ENCODE measurements at regions not wholly inside any gene's neighbourhood (a gene's known extent, or its start where the extent isn't known, plus 50 kb on each side); places are given as distances from the start of the nearest gene placed in this dataset.

- Histone ChIP-seq H4K20me1 (replicated peaks; ENCODE audit: control insufficient read depth, extremely low read depth, insufficient read depth, low read length) (no peaks in the 10 kb centered on the region), H3K4me2 (ENCODE audit: insufficient read depth, low read length) (no peak overlapping the region), H3K4me1 (ENCODE audit: control insufficient read depth, extremely low read depth, insufficient read depth, low read length) (no peaks in the 10 kb centered on the region), H3K79me2 (ENCODE audit: control insufficient read depth, insufficient read depth, low read length) (no peaks in the 10 kb centered on the region), H3K9me1 (replicated peaks; ENCODE audit: control insufficient read depth, extremely low read depth, insufficient read depth, low read length) (no peaks in the 10 kb centered on the region), H3K36me3 (ENCODE audit: control insufficient read depth in 2 of 2, extremely low read depth in 1 of 2, insufficient read depth in 2 of 2, low read length in 2 of 2) (no peaks in the 10 kb centered on the region), H3K4me3 (replicated peaks in 1 of 3; ENCODE audit: insufficient read depth in 1 of 3, low read depth in 1 of 3, low read length in 3 of 3) (no peak overlapping the region), H3K9ac (replicated peaks; ENCODE audit: extremely low read depth, insufficient read depth, low read length) (no peak overlapping the region), H3K27me3 (ENCODE audit: control insufficient read depth in 2 of 2, insufficient read depth in 2 of 2, low read length in 2 of 2) (no peaks in the 10 kb centered on the region), H3K9me3 (replicated peaks; ENCODE audit: control insufficient read depth, insufficient read depth, low read length) (peaks cover 2% of the 10 kb centered on the region), H2AFZ (ENCODE audit: low read depth, low read length) (no peak overlapping the region), H3K27ac (ENCODE audit: insufficient read depth, low read depth, low read length) (no peak overlapping the region)
- no TSS peak for BruUV-seq (replicated peaks)
- dilution Hi-C loops (cut with MboI; ENCODE audit: extremely low pct_ligation_motif_present, low sequenced_read_pairs), result no loop called here
- ChIA-PET CTCF (no interaction called here), POLR2A (no interaction called here)
- DNase-seq (ENCODE audit: low read depth, low spot score) (no peak), FAIRE-seq (no peak)
- intact Hi-C loops (cut with micrococcal nuclease), result no loop called here
- TF ChIP-seq POLR2AphosphoS5 (IDR thresholded peaks at IDR 0.05; ENCODE audit: insufficient read depth, low read depth, low read length) (no peak), EZH2 (IDR thresholded peaks at IDR 0.05; ENCODE audit: borderline replicate concordance, low read depth, low read length, severe bottlenecking) (no peak), POLR2A (IDR thresholded peaks at IDR 0.05; ENCODE audit: low read depth, low read length) (no peak), CTCF (IDR thresholded peaks at IDR 0.05; ENCODE audit: extremely low read depth in 1 of 2, insufficient read depth in 1 of 2, low read depth in 1 of 2, low read length in 2 of 2) (no peak), FOS (IDR thresholded peaks at IDR 0.05; ENCODE audit: borderline replicate concordance, insufficient read depth, low read length) (no peak), MAX (IDR thresholded peaks at IDR 0.05; ENCODE audit: insufficient read depth, insufficient read length) (no peak), JUN (IDR thresholded peaks at IDR 0.05; ENCODE audit: borderline replicate concordance, insufficient read depth, insufficient read length, low read depth) (no peak), GATA2 (IDR thresholded peaks at IDR 0.05; ENCODE audit: insufficient read depth, insufficient read length, low read depth, low read length) (no peak), MYC (IDR thresholded peaks at IDR 0.05; ENCODE audit: low read depth, low read length) (no peak)
Measured at GRCh38 chr9:74125941-74126340, 371.2 kb upstream of the RORB start.

All from endothelial cell of umbilical vein (primary cell).